ENCODE measurements at regions not wholly inside any gene's neighbourhood (a gene's known extent, or its start where the extent isn't known, plus 50 kb on each side); places are given as distances from the start of the nearest gene placed in this dataset.
"Not testable (repeated sequence)": the region's sequence is repeated elsewhere in the genome, so short reads cannot be mapped to it uniquely, and the experiment has no call there.

GRCh38 chr7:81839708-81840369 is 70.0 kb upstream of the HGF start:
- DNase-seq (ENCODE audit: low read depth in 3 of 3, low spot score in 2 of 3) = no peak

- no peak for DNase-seq (ENCODE audit: low read depth in 3 of 3, low spot score in 2 of 3)
These were observed 63.6 kb upstream of the HGF start for GRCh38 chr7:81833401-81833800.

GRCh38 chr7:81831883-81832282 is 62.0 kb upstream of the HGF start:
- DNase-seq (ENCODE audit: low read depth in 3 of 3, low spot score in 2 of 3) = no peak

GRCh38 chr7:81829511-81829910 is 59.7 kb upstream of the HGF start:
- DNase-seq (ENCODE audit: low read depth in 3 of 3, low spot score in 2 of 3) = not testable (repeated sequence)

DNA sequence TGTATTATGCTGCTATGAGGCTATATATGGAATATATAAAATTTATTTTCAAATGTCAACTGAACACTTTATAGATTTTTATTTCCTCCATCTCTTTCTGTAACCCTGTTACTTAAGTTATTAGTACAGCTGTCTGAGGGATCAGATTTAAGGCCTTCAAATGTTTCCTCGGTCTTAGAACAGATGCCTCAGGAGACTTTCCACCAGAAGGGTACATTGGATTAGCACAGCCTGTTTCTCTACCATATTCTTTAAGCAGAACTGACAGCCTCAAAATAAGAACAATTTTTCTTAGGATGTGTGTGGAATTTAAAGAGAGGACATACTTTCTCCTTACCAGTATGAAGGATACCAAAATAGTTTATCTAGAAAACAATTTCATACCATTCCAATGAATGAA is 53.0 kb upstream of the HGF start:
- DNase-seq (ENCODE audit: low read depth in 3 of 3, low spot score in 2 of 3) = no peak

GRCh38 chr7:81819861-81820260 is 50.0 kb upstream of the HGF start:
- no peak for DNase-seq (ENCODE audit: low read depth in 3 of 3, low spot score in 2 of 3)

All from right renal cortex interstitium (tissue), 3 donors.